AG08395 (cell line): ENCODE measurements at regions not wholly inside any gene's neighbourhood (a gene's known extent, or its start where the extent isn't known, plus 50 kb on each side); places are given as distances from the start of the nearest gene placed in this dataset.
"Not testable (repeated sequence)": the region's sequence is repeated elsewhere in the genome, so short reads cannot be mapped to it uniquely, and the experiment has no call there.

Experiments
- DNase-seq: peaks from one replicate; pipeline ENCODE4 v3.0.0; 2012; ENCODE audit warnings: mixed read lengths, low spot score

GRCh38 chr1:221997012-221997411 lies 255.1 kb upstream of the DUSP10 start:
- not testable (repeated sequence) for DNase-seq

- DNase-seq, result peak; percentile 61
Observed at GRCh38 chr1:221994939-221995338, 253.1 kb upstream of the DUSP10 start.

- peak; percentile 43 for DNase-seq
Observed at GRCh38 chr1:221994274-221994698, 252.4 kb upstream of the DUSP10 start.

GRCh38 chr1:221993444-221993948 lies 251.6 kb upstream of the DUSP10 start:
- no peak for DNase-seq

- no peak for DNase-seq
Observed at GRCh38 chr1:221992427-221992826, 250.5 kb upstream of the DUSP10 start.

- peak; percentile 41 for DNase-seq
Observed at GRCh38 chr1:221991221-221991620, 249.3 kb upstream of the DUSP10 start.

- DNase-seq, result no peak
Observed at GRCh38 chr1:221989741-221990140, 247.9 kb upstream of the DUSP10 start.

- DNase-seq, result no peak
Observed at GRCh38 chr1:221988829-221989228, 246.9 kb upstream of the DUSP10 start.

GRCh38 chr1:221987860-221988520 lies 246.1 kb upstream of the DUSP10 start:
- DNase-seq, result peak; percentile 33

- no peak for DNase-seq
Observed at GRCh38 chr1:221983444-221983843, 241.6 kb upstream of the DUSP10 start.

- DNase-seq, result no peak
Observed at GRCh38 chr1:221981461-221981860, 239.6 kb upstream of the DUSP10 start.

- DNase-seq, result no peak
Observed at GRCh38 chr1:221979444-221980032, 237.6 kb upstream of the DUSP10 start.

- DNase-seq, result not testable (repeated sequence)
Observed at GRCh38 chr1:221978631-221979334, 236.9 kb upstream of the DUSP10 start.

GRCh38 chr1:221973787-221974186 lies 231.9 kb upstream of the DUSP10 start:
- DNase-seq, result not testable (repeated sequence)

GRCh38 chr1:221972276-221973235 lies 230.7 kb upstream of the DUSP10 start:
- DNase-seq, result no peak

GRCh38 chr1:221971035-221971434 lies 229.1 kb upstream of the DUSP10 start:
- DNase-seq, result not testable (repeated sequence)

GRCh38 chr1:221969298-221969858 lies 227.5 kb upstream of the DUSP10 start:
- DNase-seq, result not testable (repeated sequence)

GRCh38 chr1:221967538-221967937 lies 225.6 kb upstream of the DUSP10 start:
- DNase-seq, result not testable (repeated sequence)

- not testable (repeated sequence) for DNase-seq
Observed at GRCh38 chr1:221966888-221967287, 225.0 kb upstream of the DUSP10 start.

- DNase-seq, result not testable (repeated sequence)
Observed at GRCh38 chr1:221965891-221966290, 224.0 kb upstream of the DUSP10 start.

- DNase-seq, result no peak
Observed at GRCh38 chr1:221965252-221965651, 223.4 kb upstream of the DUSP10 start.
